DMS79 treated with DMSO at 0.1 percent for 48 hours (cell line): ENCODE measurements at regions not wholly inside any gene's neighbourhood (a gene's known extent, or its start where the extent isn't known, plus 50 kb on each side); places are given as distances from the start of the nearest gene placed in this dataset.
A peak's percentile ranks its signal among the peaks of the same experiment; 100 is the strongest.
"Not testable (repeated sequence)": the region's sequence is repeated elsewhere in the genome, so short reads cannot be mapped to it uniquely, and the experiment has no call there.

Experiments used
- DNase-seq: peaks from one replicate; lab custom pipeline; 2025; lab: John Stamatoyannopoulos, UW

DNA sequence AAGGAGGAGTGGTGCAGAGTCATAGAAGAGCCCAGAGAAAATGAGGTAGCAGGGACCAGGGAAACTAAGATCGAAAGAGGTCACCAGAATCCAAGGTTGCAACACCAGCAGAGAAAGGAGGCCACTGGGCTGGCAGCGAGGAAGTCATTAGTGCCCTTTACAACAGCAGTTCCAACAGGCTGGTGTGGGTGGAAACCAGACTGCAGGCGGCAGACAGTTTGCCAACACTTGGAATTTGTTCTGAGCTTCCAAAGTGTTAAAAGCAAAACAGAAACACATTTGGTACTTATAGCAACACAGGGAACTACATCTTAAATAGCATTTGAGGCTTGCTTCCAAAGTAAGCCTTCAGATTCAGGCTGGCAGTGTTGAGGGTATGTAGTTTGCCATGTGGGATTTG, 95.2 kb upstream of the PWP1 start:
- no peak for DNase-seq

DNA sequence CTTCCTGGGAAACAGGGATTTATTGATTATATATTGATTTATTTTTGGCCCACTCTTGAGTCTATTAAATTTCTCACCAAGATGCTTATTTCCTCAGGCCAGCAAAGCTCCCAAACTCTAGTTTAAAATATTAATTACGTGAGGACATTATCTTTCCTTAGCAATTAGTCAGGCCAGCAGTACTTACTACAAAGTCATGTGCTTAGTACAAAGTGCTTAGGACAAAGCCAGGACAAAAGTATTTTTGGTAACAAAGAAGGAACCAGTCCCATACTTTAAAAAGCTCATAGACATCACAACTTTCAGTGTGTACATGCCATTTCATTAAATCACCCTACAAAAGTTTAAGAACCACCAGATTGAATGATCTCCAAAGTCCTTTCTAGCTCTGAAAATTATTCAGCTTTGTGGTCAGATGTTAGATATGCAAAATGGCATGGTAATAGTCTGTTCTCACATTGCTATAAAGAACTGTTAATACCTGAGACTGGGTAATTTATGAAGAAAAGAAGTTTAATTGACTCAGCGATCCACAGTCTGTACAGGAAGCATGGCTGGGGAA, 94.7 kb upstream of the PWP1 start:
- no peak for DNase-seq

DNA sequence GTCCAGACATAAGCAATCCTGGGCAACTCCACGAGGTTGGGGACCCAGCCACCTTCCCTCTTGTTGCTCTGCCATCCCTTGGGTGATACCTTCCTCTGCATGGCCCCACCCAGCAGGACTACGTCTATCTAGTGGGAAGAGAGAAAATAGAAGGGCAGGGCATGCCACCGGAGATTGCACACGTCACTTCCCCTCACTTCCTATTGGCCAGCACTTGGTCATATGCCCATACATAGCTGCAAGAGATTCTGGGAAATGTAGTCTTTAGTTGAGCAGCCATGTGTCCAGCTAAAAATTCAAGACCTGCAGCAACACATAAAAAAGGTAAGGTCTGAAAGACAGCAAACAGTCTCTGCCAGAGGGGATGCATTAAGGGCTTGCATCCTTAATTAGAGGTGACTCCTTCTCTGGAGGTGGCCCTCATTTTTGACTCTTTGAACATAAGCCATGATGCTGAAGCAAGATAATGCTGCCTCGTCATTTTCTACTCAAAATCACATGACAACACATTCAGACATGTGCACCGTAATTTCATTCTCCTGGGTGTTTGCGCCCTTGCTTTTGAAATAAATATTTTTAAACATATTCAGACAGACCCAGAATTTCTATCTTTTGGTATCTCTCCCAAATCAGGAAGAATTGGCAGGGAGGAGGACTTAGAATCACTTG, 91.8 kb upstream of the PWP1 start:
- no peak for DNase-seq

GRCh38 chr12:107594995-107595394, 90.6 kb upstream of the PWP1 start:
- no peak for DNase-seq

- DNase-seq = no peak
These were observed 87.7 kb upstream of the PWP1 start for GRCh38 chr12:107597695-107598410.

DNA sequence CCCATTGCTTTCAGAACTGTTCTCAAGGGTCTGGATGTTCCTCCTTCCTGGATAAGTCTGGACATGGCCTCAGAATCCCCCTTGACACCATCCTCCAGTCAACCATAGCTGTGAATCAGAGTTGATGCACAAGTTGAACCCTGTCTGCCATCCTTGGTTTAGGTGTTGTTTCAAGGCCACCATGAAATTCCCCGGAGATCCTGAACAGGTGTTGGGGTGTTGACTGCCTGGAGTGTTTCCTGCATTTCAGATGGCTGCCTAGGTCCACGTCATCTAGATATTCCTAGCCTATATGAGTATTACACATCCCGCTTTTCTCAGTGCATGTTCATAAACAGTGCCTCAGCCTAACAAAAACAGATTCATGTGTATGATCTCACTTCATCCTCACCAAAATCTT, 86.7 kb upstream of the PWP1 start:
- DNase-seq = no peak

- no peak for DNase-seq
These were observed 84.9 kb upstream of the PWP1 start for GRCh38 chr12:107600581-107601144.

- DNase-seq = no peak
These were observed 83.2 kb upstream of the PWP1 start for GRCh38 chr12:107602446-107602845.

GRCh38 chr12:107605293-107605692, 80.3 kb upstream of the PWP1 start:
- DNase-seq = peak; percentile 16

GRCh38 chr12:107607464-107608392, 77.9 kb upstream of the PWP1 start:
- peak; percentile 87 for DNase-seq

- DNase-seq = not testable (repeated sequence)
These were observed 76.8 kb upstream of the PWP1 start for GRCh38 chr12:107608779-107609178.

- DNase-seq = no peak
These were observed 75.4 kb upstream of the PWP1 start for GRCh38 chr12:107610021-107610859.

DNA sequence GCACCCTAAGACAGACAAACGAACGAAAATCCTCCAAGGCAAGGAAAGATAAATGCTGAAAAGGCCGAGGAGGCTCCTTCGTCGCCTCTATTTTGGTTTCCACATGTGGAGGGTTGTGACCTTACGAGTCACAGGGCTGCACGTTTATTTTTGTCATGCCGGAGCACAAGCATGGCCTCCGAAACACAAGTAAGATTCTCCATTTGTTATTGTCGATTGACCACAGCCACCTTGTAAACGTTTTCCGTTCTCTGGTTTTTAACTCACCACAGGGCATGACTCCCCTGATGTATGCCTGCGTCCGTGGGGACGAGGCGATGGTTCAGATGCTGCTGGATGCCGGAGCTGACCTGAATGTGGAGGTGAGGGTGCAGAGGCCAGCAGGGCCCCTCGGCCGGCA, 73.1 kb upstream of the PWP1 start:
- no peak for DNase-seq

DNA sequence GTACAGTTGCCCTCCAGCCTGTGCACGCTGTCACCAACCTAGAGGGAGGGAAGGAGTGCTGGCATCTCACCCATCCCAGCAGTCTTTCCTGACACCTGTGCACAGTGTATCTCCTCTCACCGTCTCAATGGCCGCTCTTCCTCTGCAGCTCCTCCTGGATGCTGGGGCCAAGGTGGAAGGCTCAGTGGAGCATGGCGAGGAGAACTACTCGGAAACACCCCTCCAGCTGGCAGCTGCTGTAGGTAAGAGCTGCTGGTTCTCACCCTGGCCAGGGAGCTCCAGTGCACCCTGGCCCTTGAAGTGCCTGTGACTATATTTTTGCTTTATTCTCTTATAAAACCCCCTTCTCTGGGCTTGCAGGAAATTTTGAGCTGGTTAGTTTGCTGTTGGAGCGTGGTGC, 68.7 kb upstream of the PWP1 start:
- peak; percentile 54 for DNase-seq

DNA sequence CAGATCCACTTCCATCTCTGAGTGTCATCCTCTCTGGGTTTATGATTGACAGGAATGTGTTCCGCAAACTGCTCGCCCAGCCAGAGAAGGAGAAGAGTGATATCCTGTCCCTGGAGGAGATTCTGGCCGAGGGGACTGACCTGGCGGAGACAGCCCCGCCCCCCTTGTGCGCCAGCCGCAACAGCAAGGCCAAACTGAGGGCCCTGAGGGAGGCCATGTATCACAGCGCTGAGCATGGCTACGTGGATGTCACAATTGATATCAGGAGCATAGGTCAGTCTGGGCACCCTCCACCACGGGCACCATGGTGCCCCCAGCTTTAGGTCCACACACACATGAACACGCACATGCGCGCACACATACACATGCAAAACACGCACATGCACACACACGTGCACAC, 67.5 kb upstream of the PWP1 start:
- DNase-seq = no peak

- no peak for DNase-seq
These were observed 65.8 kb upstream of the PWP1 start for GRCh38 chr12:107619831-107620230.

DNA sequence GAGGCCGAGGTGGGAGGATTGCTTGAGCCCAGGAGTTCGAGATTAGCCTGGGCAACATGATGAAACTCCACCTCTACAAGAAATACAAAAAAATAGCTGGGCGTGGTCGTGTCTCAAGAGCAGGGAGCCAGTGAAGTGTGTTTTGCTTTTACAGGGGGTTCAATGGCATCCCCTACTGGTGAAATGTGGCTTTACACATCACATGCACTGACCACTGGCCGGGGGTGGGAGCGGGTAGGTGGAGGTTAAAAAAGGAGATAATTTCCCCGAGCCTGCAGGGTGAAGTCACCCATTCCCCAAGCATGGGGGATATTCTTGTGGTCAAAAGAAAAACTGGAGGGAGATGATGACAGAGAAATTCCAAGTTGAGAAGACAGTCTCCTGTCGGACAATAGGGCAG, 63.6 kb upstream of the PWP1 start:
- no peak for DNase-seq

DNA sequence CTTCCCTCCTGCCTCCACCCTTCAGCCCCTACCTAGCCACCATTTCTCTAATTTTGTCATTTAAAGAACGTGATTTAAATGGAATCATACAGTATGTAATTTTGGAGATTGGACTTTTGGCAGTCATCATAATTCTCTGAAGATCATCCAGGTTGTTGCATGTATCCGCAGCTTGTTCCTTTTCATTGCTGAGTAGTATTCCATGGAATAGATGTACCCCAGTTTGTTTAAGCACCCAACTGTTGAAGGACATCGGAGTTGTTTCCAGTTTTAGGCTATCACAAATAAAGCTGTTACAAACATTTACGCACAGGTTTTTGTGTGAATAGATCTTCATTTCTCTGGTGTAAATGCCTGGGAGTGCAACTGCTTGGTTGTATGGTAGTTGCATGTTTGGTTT, 61.1 kb upstream of the PWP1 start:
- DNase-seq = no peak

DNA sequence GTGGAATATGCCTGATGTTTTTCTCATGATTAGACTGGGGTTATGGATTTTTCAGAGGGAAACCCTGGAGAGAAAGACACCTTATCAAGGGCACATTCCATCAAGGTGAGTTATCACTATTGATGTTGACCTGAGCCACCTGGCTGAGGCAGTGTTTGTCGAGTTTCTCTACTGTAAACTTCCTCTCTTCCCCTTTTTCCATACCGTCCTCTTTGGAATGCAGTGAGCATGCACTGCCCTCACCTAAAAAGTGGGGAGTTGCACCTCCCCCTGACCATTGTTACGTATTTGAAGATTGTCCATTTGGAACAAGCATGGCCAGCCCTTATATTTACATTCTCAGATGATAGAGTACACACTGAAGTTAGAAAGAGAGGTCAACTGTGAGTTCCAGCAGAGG, 53.9 kb upstream of the PWP1 start:
- no peak for DNase-seq

- no peak for DNase-seq
These were observed 53.4 kb upstream of the PWP1 start for GRCh38 chr12:107632246-107632645.

GRCh38 chr12:107634530-107634929, 51.1 kb upstream of the PWP1 start:
- no peak for DNase-seq
